ENCODE measurements at regions not wholly inside any gene's neighbourhood (a gene's known extent, or its start where the extent isn't known, plus 50 kb on each side); places are given as distances from the start of the nearest gene placed in this dataset.

- Histone ChIP-seq H3K4me2 (no peak overlapping the region), H2AFZ (no peak overlapping the region), H3K4me1 (ENCODE audit: insufficient read depth) (no peaks in the 10 kb centered on the region), H3K4me3 (no peak overlapping the region), H3K9me3 (ENCODE audit: low read depth) (no peaks in the 10 kb centered on the region), H3K36me3 (replicated peaks; ENCODE audit: insufficient read depth, low read depth) (no peaks in the 10 kb centered on the region), H3K27me3 (no peaks in the 10 kb centered on the region), H3K27ac (no peak overlapping the region), H3K79me2 (no peaks in the 10 kb centered on the region), H4K20me1 (ENCODE audit: insufficient read depth, poor library complexity, severe bottlenecking) (no peaks in the 10 kb centered on the region), H3K9me2 (replicated peaks; ENCODE audit: insufficient read depth) (no peaks in the 10 kb centered on the region)
- DNase-seq (ENCODE audit: low spot score) = no peak
- WGBS (ENCODE audit: low lambda C conversion rate, missing lambda C conversion rate) = 56% methylated on average over 14 of the region's 14 CpGs
- TF ChIP-seq EZH2 (IDR thresholded peaks at IDR 0.05; ENCODE audit: borderline replicate concordance) (no peak), EZH2phosphoT487 (IDR thresholded peaks at IDR 0.05; ENCODE audit: low read depth, severe bottlenecking, unreplicated experiment) (no peak), CTCF (IDR thresholded peaks at IDR 0.05; ENCODE audit: poor library complexity) (no peak)
These were observed 305.4 kb upstream of the RAB6C start for GRCh38 chr2:129673847-129674711.

GRCh38 chr2:129678751-129679150 is 300.7 kb upstream of the RAB6C start:
- TF ChIP-seq EZH2phosphoT487 (IDR thresholded peaks at IDR 0.05; ENCODE audit: low read depth, severe bottlenecking, unreplicated experiment) = no peak
- no peak for TF ChIP-seq EZH2 (IDR thresholded peaks at IDR 0.05; ENCODE audit: borderline replicate concordance)
- no peak for TF ChIP-seq CTCF (IDR thresholded peaks at IDR 0.05; ENCODE audit: poor library complexity)
- no peaks in the 10 kb centered on the region for H3K9me3 ChIP-seq (ENCODE audit: low read depth)
- no peak overlapping the region for H3K4me2 ChIP-seq
- no peak for DNase-seq (ENCODE audit: low spot score)
- no peaks in the 10 kb centered on the region for H3K79me2 ChIP-seq
- H3K4me3 ChIP-seq = no peak overlapping the region
- H4K20me1 ChIP-seq (ENCODE audit: insufficient read depth, poor library complexity, severe bottlenecking) = no peaks in the 10 kb centered on the region
- no peaks in the 10 kb centered on the region for H3K27me3 ChIP-seq
- no peaks in the 10 kb centered on the region for H3K36me3 ChIP-seq (replicated peaks; ENCODE audit: insufficient read depth, low read depth)
- H3K27ac ChIP-seq = no peak overlapping the region
- H3K9me2 ChIP-seq (replicated peaks; ENCODE audit: insufficient read depth) = no peaks in the 10 kb centered on the region
- H3K4me1 ChIP-seq (ENCODE audit: insufficient read depth) = no peaks in the 10 kb centered on the region
- H2AFZ ChIP-seq = no peak overlapping the region
- 81% methylated on average over 9 of the region's 9 CpGs for WGBS (ENCODE audit: low lambda C conversion rate, missing lambda C conversion rate)

GRCh38 chr2:129681788-129682187 is 297.7 kb upstream of the RAB6C start:
- Histone ChIP-seq H3K27me3 (no peaks in the 10 kb centered on the region), H3K27ac (no peak overlapping the region), H3K36me3 (replicated peaks; ENCODE audit: insufficient read depth, low read depth) (no peaks in the 10 kb centered on the region), H2AFZ (no peak overlapping the region), H3K4me1 (ENCODE audit: insufficient read depth) (no peaks in the 10 kb centered on the region), H4K20me1 (ENCODE audit: insufficient read depth, poor library complexity, severe bottlenecking) (no peaks in the 10 kb centered on the region), H3K79me2 (no peaks in the 10 kb centered on the region), H3K4me2 (no peak overlapping the region), H3K9me3 (ENCODE audit: low read depth) (no peaks in the 10 kb centered on the region), H3K9me2 (replicated peaks; ENCODE audit: insufficient read depth) (no peaks in the 10 kb centered on the region), H3K4me3 (no peak overlapping the region)
- DNase-seq (ENCODE audit: low spot score) = no peak
- TF ChIP-seq CTCF (IDR thresholded peaks at IDR 0.05; ENCODE audit: poor library complexity) (no peak), EZH2phosphoT487 (IDR thresholded peaks at IDR 0.05; ENCODE audit: low read depth, severe bottlenecking, unreplicated experiment) (no peak), EZH2 (IDR thresholded peaks at IDR 0.05; ENCODE audit: borderline replicate concordance) (no peak)
- 58% methylated on average over 1 of the region's 1 CpG for WGBS (ENCODE audit: low lambda C conversion rate, missing lambda C conversion rate)
